ENCODE measurements at regions not wholly inside any gene's neighbourhood (a gene's known extent, or its start where the extent isn't known, plus 50 kb on each side); places are given as distances from the start of the nearest gene placed in this dataset.
"Not testable (repeated sequence)": the region's sequence is repeated elsewhere in the genome, so short reads cannot be mapped to it uniquely, and the experiment has no call there.

DNA sequence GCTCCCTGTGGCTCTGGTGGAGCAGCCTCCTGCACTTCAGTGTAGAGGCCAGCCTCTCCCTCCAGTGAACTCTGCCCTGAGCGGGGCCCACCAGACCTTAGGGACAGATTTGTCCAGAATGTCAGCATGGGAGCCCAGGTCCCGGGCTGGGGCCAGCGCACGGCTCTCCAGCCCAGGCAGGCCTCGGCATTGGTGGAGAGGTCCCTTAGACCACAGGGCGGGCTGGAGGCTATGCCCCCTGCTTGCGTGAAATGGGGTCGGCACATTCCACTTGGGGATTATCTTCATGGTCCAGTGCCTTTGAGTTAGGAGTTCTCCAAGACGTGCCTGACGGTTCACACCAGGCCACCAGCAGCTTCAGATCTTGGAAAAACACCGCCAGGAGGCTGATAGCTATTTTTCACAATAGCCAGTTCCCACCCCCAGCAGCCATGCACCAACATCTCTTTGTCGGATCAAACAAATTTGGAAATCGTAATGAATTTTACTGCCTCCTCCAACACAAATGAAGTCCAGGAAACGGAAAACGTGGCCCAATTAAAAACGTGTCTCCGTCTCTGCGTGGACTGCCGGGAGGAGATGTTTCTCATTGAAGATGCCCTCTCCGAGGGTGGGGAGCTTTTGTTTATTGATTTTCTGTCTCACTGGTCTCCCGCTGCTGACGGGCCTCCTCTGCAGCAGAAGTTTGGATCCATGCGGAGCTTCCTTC is 110.0 kb upstream of the CIBAR2 start:
- no peak for DNase-seq

DNA sequence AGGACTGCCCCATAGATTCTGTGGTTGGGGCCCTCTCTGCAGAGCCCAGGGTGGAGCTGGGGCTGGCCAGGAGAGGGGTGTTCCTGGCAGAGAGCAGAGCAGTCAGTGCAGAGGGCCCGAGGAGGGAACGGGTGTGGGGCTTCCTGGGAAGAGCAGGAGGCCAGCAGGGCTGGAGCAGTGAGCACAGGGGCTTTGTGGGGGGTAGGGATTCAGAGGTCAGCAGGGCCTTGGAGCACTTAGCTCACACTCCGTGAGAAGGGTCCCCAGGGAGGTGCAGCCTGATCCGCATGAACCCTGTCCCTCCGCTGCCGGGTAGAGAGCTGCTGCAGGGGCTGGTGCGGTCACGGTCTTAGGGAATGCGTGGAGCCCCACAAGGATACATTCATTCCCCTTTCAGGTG is 113.0 kb upstream of the CIBAR2 start:
- no peak for DNase-seq

DNA sequence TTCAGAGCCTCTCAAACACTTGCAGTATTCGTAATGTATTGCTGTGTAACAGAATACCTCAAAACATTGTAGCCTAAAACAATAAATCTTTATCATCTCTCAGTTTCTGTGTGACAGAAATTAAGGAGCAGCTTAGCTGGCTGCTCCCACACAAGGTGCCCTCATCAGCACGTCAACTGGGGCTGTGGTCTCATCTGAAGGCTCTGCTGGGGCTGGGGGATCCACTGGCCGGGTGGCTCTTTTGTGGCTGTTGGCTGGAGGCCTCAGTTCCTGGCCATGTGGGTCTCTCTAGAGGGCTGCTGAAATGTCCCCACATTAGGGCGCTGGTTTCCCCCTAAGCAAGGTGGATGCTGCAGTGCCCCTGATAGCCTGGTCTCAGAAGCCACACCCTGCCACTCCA is 113.4 kb upstream of the CIBAR2 start:
- no peak for DNase-seq

DNA sequence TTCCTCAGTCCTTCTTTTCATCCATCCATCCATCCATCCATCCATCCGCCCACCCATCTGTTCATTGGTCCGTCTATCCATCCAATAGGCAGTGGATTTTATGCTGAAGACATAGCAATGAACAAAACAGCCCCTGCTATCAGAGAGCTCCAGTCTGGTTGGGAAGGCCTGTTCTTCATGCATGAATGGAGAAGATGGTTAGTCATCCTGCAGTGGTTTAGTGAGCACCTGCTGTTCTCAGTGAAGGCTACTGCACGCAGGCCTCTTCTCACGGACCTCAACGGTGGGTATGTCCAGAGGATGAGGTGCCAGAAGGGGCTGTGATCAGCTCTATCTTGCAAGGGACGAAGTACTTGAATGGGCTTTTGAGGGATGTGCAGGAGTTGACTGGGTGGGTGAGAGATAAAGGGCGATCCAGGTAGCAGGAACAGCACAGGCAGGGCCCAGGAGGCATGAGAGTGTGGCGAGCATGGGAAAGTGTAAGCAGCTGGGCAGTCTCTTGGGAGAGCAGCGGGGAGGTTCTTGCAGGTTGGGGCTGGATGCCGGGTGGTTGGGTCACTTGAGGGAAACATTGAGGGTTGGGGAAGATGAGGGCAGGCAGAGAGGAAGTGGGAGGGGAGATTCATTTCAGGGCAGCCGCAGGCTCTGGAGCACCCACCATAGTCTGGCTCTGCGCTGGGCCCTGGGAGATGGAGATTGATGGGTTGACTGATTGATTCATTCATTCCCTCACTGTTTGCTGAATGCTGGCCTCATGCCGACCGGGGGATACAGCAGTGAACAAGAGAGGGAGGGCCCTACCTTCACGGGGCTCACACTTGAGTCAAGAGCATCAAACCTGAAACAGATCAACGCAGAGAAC is 115.0 kb upstream of the CIBAR2 start:
- DNase-seq, result no peak

DNA sequence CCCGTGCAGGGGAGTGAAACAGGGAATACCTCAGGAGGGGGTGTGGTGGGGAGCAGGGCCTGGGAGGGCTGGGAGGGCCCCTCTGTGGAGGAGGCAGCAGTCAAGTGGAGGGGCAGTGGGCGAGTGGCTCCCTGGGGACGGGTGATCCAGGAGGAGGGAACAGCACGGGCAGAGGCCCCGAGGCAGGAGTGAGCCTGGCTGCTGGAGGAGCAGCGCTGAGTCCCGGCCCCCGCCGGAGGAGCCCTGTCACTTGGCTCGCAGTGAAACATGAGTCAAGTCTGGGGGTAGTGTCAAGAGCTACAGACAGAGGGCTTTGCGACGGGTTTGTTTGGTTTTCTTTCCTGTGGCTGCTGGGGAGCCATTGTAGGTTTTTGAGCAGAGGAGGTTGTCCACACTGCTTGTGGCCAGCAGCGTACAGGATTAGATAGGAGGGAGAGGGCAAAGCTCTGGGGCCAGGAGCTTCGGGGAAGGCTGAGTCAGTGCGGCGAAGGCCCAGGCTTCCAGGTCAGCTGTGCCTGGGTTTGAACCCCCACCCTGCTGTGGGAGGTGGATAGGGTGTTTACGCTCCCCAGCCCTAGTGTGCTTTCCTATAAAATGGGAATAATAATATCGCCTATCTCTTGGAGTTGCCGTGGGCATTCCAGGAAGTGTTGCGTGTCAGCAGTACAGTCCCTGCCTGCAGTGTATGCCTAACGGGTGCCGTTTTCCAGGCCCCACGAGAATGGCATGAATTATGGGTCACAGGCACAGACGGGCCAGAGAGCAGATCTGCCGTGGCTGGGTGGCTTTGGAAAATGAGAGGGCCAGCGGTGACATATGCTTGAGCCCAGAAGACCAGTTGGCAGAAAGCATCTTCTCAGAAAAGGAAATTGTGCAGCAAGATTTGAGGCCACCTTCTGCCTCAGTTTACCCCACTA is 115.9 kb upstream of the CIBAR2 start:
- DNase-seq, result no peak

DNA sequence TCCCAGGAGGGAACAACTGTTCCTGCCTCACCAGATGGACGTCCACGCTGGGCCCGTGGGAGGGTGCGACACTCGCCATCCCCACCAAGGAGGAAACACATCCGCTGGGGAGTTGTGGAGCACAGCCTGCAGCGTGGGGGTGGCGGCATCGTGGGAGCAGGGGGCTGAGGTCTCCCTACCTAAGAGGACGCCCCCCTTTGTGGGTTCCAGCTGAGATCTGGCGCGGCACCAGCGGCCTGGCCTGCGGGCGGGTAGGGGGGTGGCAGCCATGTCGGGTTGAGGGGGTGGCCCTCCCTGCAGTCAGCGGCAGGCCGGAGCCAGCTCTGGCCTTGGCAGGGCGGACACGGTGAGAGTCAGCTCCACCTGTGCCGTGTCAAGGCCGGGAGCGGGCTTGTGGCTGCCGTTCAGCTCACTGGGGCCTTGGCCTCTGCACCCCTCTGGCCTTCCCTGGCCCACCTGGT is 116.7 kb upstream of the CIBAR2 start:
- DNase-seq, result no peak

GRCh38 chr16:85229869-85230462 is 117.7 kb upstream of the CIBAR2 start:
- DNase-seq, result no peak

DNA sequence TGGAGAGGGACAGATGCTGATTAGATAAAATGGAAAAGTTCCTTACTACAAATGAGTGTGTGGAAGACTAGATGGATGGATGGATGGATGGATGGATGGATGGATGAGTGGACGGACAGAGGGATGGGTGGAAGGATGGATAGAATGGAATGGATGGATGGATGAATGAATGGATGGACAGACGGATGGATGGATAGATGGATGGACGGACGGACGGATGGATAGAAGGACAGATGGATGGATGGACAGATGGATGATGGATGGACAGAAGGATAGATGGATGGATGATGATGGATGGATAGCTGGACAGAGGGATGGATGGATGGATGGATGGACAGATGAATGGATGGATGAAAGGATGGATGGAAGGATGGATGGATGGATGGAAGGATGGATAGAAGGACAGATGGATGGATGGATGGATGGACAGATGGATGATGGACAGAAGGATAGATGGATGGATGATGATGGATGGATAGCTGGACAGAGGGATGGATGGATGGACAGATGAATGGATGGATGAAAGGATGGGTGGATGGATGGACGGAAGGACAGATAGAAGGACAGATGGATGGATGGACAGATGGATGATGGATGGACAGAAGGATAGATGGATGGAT is 118.6 kb upstream of the CIBAR2 start:
- not testable (repeated sequence) for DNase-seq

DNA sequence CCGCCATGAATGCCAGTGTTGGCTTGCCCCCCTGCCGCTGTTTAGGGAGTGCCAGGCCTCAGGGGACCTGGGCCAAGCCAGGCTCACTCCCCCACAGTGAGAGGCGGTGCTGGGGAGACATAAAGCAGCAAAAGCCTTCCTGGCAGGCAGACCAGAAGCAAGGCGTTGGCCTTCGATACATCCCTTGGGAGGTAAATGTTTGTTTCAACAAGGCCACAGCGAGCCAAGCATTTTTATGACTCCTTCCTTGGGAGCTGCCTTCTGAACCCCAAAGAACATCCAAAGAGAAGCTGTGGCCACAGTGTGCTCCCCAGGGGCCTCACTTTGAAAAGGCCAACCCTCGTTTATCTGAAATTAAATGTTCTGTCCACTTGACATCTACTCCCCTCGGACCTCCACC is 119.7 kb upstream of the CIBAR2 start:
- DNase-seq, result no peak

DNA sequence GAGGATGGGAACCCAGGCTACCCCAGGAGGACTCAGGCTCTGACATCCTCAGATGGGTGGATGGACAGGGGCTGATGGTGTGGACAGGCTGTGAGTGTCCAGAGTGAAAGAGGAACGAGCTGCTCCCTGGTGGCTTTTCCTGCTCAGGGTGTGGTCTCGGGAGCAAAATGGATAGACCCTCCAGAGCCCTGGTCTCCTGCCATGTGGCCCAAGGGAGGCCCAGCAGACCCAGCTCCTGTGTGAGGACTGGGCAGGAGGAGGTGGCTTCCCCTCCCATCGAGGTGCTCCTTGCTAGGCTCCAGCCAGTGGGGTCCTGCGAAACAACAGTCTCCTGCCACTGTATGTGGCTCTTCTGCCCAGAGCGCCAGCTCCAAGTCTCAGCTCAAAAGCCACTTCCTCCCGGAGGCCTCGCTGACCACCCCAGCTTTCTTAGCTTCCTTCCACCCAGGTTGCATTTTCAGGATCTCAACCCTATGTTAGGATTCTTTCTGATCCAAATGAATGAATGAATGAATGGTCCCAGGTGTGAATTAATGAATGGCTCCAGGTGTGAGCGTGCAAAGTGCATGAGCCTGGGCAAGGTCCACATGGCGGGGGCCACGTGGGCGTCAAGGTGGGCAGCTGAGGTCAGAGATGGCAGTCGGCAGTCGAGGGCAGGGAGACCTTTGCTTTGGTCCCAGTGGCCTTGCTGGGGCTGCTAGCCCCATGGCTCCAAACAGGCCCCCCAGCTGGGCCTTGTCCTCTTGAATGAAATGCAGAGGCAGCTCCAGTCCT is 120.3 kb upstream of the CIBAR2 start:
- no peak for DNase-seq

DNA sequence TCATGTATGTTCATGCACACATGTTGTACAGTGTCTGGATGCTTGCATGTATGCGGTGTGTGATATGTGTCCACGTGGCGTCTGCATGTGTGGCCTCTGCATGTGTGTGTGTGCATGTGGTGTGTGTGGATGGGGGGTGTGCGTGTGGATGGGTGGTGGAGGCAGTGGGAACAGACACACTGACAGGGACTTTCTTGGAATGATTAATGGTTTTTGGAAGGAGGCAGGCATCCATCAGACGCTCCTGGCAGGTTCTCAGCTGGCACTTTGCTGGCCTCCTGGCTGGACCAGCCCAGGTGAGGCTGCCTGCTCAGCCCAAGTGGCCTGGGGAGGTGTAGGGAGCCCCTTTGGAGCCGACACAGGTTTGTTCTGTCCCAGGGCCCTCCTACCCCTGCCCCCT is 121.2 kb upstream of the CIBAR2 start:
- no peak for DNase-seq

DNA sequence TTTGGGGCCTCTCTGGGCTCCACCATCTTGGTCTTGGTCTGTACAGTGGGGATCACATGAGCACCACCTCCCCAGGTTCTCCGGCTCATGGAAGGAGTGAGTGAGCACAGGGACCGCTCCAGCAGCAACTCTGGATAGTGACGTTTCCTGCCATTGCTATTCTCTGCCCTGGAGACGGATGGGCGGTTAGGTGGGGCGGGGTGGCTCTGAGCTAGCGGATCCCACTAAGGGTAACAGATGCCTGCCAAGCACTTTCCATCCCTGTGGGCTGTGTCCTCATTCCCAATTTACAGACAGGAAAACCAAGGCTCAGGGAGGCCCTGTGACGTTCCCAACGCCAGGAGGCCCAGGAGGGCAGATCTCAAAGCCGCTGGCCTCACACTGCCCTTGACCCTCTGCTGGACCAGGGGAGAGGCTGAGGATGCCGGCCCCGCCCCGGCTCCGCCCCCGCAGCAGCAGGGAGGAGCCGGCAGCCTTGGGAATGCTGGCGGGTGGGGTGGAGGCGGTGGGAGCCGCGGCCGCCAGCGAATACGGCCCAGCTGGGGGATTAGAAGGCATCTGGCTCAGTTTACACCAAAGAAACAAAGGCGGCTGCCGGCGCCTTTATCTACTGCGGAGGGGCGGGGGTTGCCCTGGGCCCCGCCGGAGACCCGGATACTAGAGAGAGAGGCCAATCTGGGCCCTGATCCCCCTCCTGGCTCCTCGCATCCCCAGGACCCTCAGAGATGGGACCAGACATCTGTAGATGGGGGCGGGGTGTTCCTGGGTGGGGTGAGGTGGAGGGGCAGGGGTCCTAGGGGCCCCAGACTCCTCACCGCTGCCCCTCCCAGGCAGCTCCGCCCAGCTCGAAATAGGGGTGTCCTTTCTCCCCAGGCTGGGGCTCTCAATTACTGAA is 122.3 kb upstream of the CIBAR2 start:
- no peak for DNase-seq

- no peak for DNase-seq
Measured at GRCh38 chr16:85235991-85236817, 123.9 kb upstream of the CIBAR2 start.

DNA sequence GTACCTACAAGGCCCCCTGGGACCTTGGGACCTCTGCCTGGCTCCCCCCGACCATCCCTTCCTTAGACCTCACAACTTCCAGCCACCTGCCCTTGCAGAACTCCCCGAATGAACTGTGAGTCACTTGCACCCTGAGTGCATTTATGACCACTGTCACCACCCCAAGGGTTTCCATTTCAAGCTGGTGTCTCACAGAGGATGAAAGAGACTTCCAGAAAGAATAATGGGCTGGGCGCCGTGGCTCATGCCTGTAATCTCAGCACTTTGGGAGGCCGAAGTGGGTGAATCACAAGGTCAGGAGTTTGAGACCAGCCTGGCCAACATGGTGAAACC is 124.5 kb upstream of the CIBAR2 start:
- DNase-seq, result no peak

DNA sequence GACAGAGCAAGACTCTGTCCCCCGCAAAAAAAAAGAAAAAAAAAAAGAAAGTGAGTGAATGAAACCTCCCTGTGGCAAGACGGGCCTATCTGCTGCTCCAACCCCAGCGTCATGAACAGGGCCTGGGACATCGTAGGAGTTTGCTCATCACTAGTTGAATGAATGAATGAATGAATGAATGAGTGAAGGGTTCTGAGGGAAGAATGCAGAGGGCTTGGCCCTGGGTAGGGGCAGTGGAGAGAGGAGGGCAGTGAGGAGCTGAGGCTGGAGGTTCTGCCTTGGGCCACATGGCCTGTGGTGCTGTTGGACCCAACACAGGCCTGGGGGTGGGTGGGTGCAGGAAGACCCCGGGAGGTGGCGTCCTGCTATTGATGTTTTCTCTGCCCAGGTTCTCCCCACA is 125.5 kb upstream of the CIBAR2 start:
- no peak for DNase-seq

DNA sequence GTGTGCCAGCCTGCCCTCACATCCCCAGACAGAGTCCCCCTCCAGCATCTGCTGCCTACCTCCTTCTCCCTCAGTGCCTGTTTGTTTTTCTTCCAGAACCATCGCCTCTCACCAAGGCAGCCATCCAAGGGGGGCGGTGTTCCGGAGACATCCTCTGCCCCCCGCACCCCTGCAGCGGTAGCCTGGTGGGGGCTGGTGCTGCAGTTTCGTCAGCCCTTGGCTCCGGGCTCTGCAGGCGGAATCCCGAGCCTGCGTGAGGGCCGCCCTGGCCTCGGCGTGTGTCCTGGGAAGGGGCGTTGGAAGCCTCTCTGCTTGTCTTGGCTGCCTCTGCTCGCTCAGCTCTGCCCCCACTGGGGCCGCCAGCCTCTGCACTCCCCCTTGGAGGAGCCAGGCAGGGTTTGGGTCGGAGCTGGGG is 126.0 kb upstream of the CIBAR2 start:
- no peak for DNase-seq

- DNase-seq, result no peak
Measured at GRCh38 chr16:85239239-85239638, 127.0 kb upstream of the CIBAR2 start.

GRCh38 chr16:85239871-85240270 is 127.6 kb upstream of the CIBAR2 start:
- no peak for DNase-seq
